Activated T-cell treated with anti-CD3 and anti-CD28 coated beads, Interleukin-2, amount 50 U/mL, for 24 hours (primary cell): ENCODE measurements at regions not wholly inside any gene's neighbourhood (a gene's known extent, or its start where the extent isn't known, plus 50 kb on each side); places are given as distances from the start of the nearest gene placed in this dataset.

ENCODE experiments used
- DNase-seq: peaks from one replicate; pipeline ENCODE4 v3.0.0-alpha.2; 2020
- H3K27ac Mint-ChIP-seq: 2 replicates; pipeline ENCODE4 v1.8.0; 2020; ENCODE audit warnings: mild to moderate bottlenecking, mixed read lengths
- H3K27me3 Mint-ChIP-seq: 2 replicates; pipeline ENCODE4 v1.8.0; 2020; ENCODE audit warnings: mixed read lengths
- H3K36me3 Mint-ChIP-seq: 2 replicates; pipeline ENCODE4 v1.8.0; 2020; ENCODE audit warnings: low read depth, mixed read lengths
- H3K4me1 Mint-ChIP-seq: 2 replicates; pipeline ENCODE4 v1.8.0; 2020; ENCODE audit warnings: low read depth, mixed read lengths
- H3K4me3 Mint-ChIP-seq: 2 replicates; pipeline ENCODE4 v1.8.0; 2020; ENCODE audit warnings: mild to moderate bottlenecking, moderate library complexity, mixed read lengths
- H3K9me3 Mint-ChIP-seq: 2 replicates; pipeline ENCODE4 v1.8.0; 2020; ENCODE audit warnings: mixed read lengths

GRCh38 chr4:111979921-111980320, 165.3 kb upstream of the FAM241A start:
- H3K27ac Mint-ChIP-seq = no peak overlapping the region
- H3K27me3 Mint-ChIP-seq = peaks cover 12% of the 10 kb centered on the region
- no peaks in the 10 kb centered on the region for H3K36me3 Mint-ChIP-seq
- no peak for DNase-seq
- no peak overlapping the region for H3K4me3 Mint-ChIP-seq
- no peaks in the 10 kb centered on the region for H3K4me1 Mint-ChIP-seq
- H3K9me3 Mint-ChIP-seq = no peaks in the 10 kb centered on the region

- no peak overlapping the region for H3K27ac Mint-ChIP-seq
- H3K36me3 Mint-ChIP-seq = no peaks in the 10 kb centered on the region
- DNase-seq = no peak
- no peaks in the 10 kb centered on the region for H3K4me1 Mint-ChIP-seq
- H3K9me3 Mint-ChIP-seq = no peaks in the 10 kb centered on the region
- H3K27me3 Mint-ChIP-seq = peaks cover 24% of the 10 kb centered on the region
- no peak overlapping the region for H3K4me3 Mint-ChIP-seq
Observed at GRCh38 chr4:111982089-111982488, 163.2 kb upstream of the FAM241A start.

GRCh38 chr4:111984169-111984819, 161.0 kb upstream of the FAM241A start:
- no peaks in the 10 kb centered on the region for H3K9me3 Mint-ChIP-seq
- H3K36me3 Mint-ChIP-seq = no peaks in the 10 kb centered on the region
- H3K27ac Mint-ChIP-seq = no peak overlapping the region
- DNase-seq = no peak
- H3K27me3 Mint-ChIP-seq = peaks cover 25% of the 10 kb centered on the region
- H3K4me3 Mint-ChIP-seq = no peak overlapping the region
- no peaks in the 10 kb centered on the region for H3K4me1 Mint-ChIP-seq

GRCh38 chr4:111985426-111985825, 159.8 kb upstream of the FAM241A start:
- Mint-ChIP-seq H3K36me3 (no peaks in the 10 kb centered on the region), H3K9me3 (no peaks in the 10 kb centered on the region), H3K4me1 (no peaks in the 10 kb centered on the region), H3K27ac (no peak overlapping the region), H3K27me3 (peaks cover 25% of the 10 kb centered on the region), H3K4me3 (no peak overlapping the region)
- DNase-seq = no peak

- H3K27me3 Mint-ChIP-seq = peaks cover 27% of the 10 kb centered on the region
Observed at GRCh38 chr4:111986095-111986494, 159.2 kb upstream of the FAM241A start.

GRCh38 chr4:111988514-111988913, 156.7 kb upstream of the FAM241A start:
- DNase-seq = no peak
- Mint-ChIP-seq H3K4me3 (no peak overlapping the region), H3K27me3 (peaks cover 28% of the 10 kb centered on the region), H3K36me3 (no peaks in the 10 kb centered on the region), H3K27ac (no peak overlapping the region), H3K4me1 (no peaks in the 10 kb centered on the region), H3K9me3 (no peaks in the 10 kb centered on the region)

More at GRCh38 chr4:111986095-111986494, 159.2 kb upstream of the FAM241A start:
- H3K9me3 Mint-ChIP-seq = no peaks in the 10 kb centered on the region
- no peaks in the 10 kb centered on the region for H3K4me1 Mint-ChIP-seq
- H3K36me3 Mint-ChIP-seq = no peaks in the 10 kb centered on the region
- H3K27ac Mint-ChIP-seq = no peak overlapping the region
- no peak for DNase-seq
- no peak overlapping the region for H3K4me3 Mint-ChIP-seq

- Mint-ChIP-seq H3K9me3 (no peaks in the 10 kb centered on the region), H3K27me3 (peaks cover 26% of the 10 kb centered on the region), H3K4me3 (no peak overlapping the region), H3K36me3 (no peaks in the 10 kb centered on the region), H3K27ac (no peak overlapping the region), H3K4me1 (no peaks in the 10 kb centered on the region)
- no peak for DNase-seq
Observed at GRCh38 chr4:111989817-111990216, 155.4 kb upstream of the FAM241A start.

- H3K4me3 Mint-ChIP-seq = no peak overlapping the region
- DNase-seq = no peak
- H3K9me3 Mint-ChIP-seq = no peaks in the 10 kb centered on the region
- no peaks in the 10 kb centered on the region for H3K4me1 Mint-ChIP-seq
- no peak overlapping the region for H3K27ac Mint-ChIP-seq
- peaks cover 27% of the 10 kb centered on the region for H3K27me3 Mint-ChIP-seq
- H3K36me3 Mint-ChIP-seq = no peaks in the 10 kb centered on the region
Observed at GRCh38 chr4:111991163-111991562, 154.1 kb upstream of the FAM241A start.

GRCh38 chr4:111991797-111992196, 153.5 kb upstream of the FAM241A start:
- no peak overlapping the region for H3K27ac Mint-ChIP-seq
- no peaks in the 10 kb centered on the region for H3K36me3 Mint-ChIP-seq
- no peak overlapping the region for H3K4me3 Mint-ChIP-seq
- DNase-seq = no peak
- no peaks in the 10 kb centered on the region for H3K4me1 Mint-ChIP-seq
- H3K27me3 Mint-ChIP-seq = peaks cover 24% of the 10 kb centered on the region
- H3K9me3 Mint-ChIP-seq = no peaks in the 10 kb centered on the region

GRCh38 chr4:111992351-111993168, 152.7 kb upstream of the FAM241A start:
- H3K4me3 Mint-ChIP-seq = no peak overlapping the region
- DNase-seq = no peak
- H3K9me3 Mint-ChIP-seq = no peaks in the 10 kb centered on the region
- no peaks in the 10 kb centered on the region for H3K4me1 Mint-ChIP-seq
- H3K27ac Mint-ChIP-seq = no peak overlapping the region
- H3K36me3 Mint-ChIP-seq = no peaks in the 10 kb centered on the region
- peaks cover 24% of the 10 kb centered on the region for H3K27me3 Mint-ChIP-seq

GRCh38 chr4:111994392-111994791, 150.9 kb upstream of the FAM241A start:
- Mint-ChIP-seq H3K4me3 (no peak overlapping the region), H3K36me3 (no peaks in the 10 kb centered on the region), H3K9me3 (no peaks in the 10 kb centered on the region), H3K27me3 (peaks cover 21% of the 10 kb centered on the region), H3K27ac (no peak overlapping the region), H3K4me1 (no peaks in the 10 kb centered on the region)
- no peak for DNase-seq

- Mint-ChIP-seq H3K27ac (no peak overlapping the region), H3K4me3 (no peak overlapping the region), H3K4me1 (no peaks in the 10 kb centered on the region), H3K9me3 (no peaks in the 10 kb centered on the region), H3K36me3 (no peaks in the 10 kb centered on the region), H3K27me3 (peaks cover 15% of the 10 kb centered on the region)
- no peak for DNase-seq
Observed at GRCh38 chr4:111997785-111998184, 147.5 kb upstream of the FAM241A start.

GRCh38 chr4:111999801-112000200, 145.5 kb upstream of the FAM241A start:
- Mint-ChIP-seq H3K4me1 (no peaks in the 10 kb centered on the region), H3K4me3 (no peak overlapping the region), H3K36me3 (no peaks in the 10 kb centered on the region), H3K27ac (no peak overlapping the region), H3K27me3 (peaks cover 14% of the 10 kb centered on the region), H3K9me3 (no peaks in the 10 kb centered on the region)
- DNase-seq = no peak

GRCh38 chr4:112001041-112001440, 144.2 kb upstream of the FAM241A start:
- Mint-ChIP-seq H3K36me3 (no peaks in the 10 kb centered on the region), H3K27me3 (peaks cover 6% of the 10 kb centered on the region), H3K4me1 (no peaks in the 10 kb centered on the region), H3K27ac (no peak overlapping the region), H3K4me3 (no peak overlapping the region), H3K9me3 (no peaks in the 10 kb centered on the region)
- no peak for DNase-seq

- H3K27me3 Mint-ChIP-seq = peaks cover 3% of the 10 kb centered on the region
- no peak for DNase-seq
- no peak overlapping the region for H3K27ac Mint-ChIP-seq
- H3K9me3 Mint-ChIP-seq = no peaks in the 10 kb centered on the region
- no peaks in the 10 kb centered on the region for H3K36me3 Mint-ChIP-seq
- no peak overlapping the region for H3K4me3 Mint-ChIP-seq
- no peaks in the 10 kb centered on the region for H3K4me1 Mint-ChIP-seq
Observed at GRCh38 chr4:112002248-112002661, 143.0 kb upstream of the FAM241A start.
